ENCODE measurements at regions not wholly inside any gene's neighbourhood (a gene's known extent, or its start where the extent isn't known, plus 50 kb on each side); places are given as distances from the start of the nearest gene placed in this dataset.
"Not testable (repeated sequence)": the region's sequence is repeated elsewhere in the genome, so short reads cannot be mapped to it uniquely, and the experiment has no call there.

GRCh38 chr5:42875211-42875610 lies 63.5 kb upstream of the SELENOP start:
- DNase-seq (ENCODE audit: low read depth) = no peak
- TF ChIP-seq CTCF (conservative IDR thresholded peaks at IDR 0.05; ENCODE audit: low read depth, low read length) = no peak
- no peak overlapping the region for H3K4me3 ChIP-seq (ENCODE audit: low read depth, low read length)

GRCh38 chr5:42874621-42875198 lies 63.0 kb upstream of the SELENOP start:
- no peak overlapping the region for H3K4me3 ChIP-seq (ENCODE audit: low read depth, low read length)
- no peak for DNase-seq (ENCODE audit: low read depth)
- TF ChIP-seq CTCF (conservative IDR thresholded peaks at IDR 0.05; ENCODE audit: low read depth, low read length) = no peak

GRCh38 chr5:42872865-42873264 lies 61.2 kb upstream of the SELENOP start:
- no peak for TF ChIP-seq CTCF (conservative IDR thresholded peaks at IDR 0.05; ENCODE audit: low read depth, low read length)
- no peak for DNase-seq (ENCODE audit: low read depth)
- H3K4me3 ChIP-seq (ENCODE audit: low read depth, low read length) = no peak overlapping the region

GRCh38 chr5:42870882-42871418 lies 59.3 kb upstream of the SELENOP start:
- no peak for DNase-seq (ENCODE audit: low read depth)
- TF ChIP-seq CTCF (conservative IDR thresholded peaks at IDR 0.05; ENCODE audit: low read depth, low read length) = no peak
- H3K4me3 ChIP-seq (ENCODE audit: low read depth, low read length) = no peak overlapping the region

GRCh38 chr5:42868417-42868816 lies 56.7 kb upstream of the SELENOP start:
- DNase-seq (ENCODE audit: low read depth) = not testable (repeated sequence)

GRCh38 chr5:42864749-42865148 lies 53.1 kb upstream of the SELENOP start:
- H3K4me3 ChIP-seq (ENCODE audit: low read depth, low read length); DNase-seq (ENCODE audit: low read depth): not testable (repeated sequence)

More at GRCh38 chr5:42868417-42868816, 56.7 kb upstream of the SELENOP start:
- not testable (repeated sequence) for H3K4me3 ChIP-seq (ENCODE audit: low read depth, low read length)

All from epithelial cell of proximal tubule (primary cell).